ENCODE measurements at regions not wholly inside any gene's neighbourhood (a gene's known extent, or its start where the extent isn't known, plus 50 kb on each side); places are given as distances from the start of the nearest gene placed in this dataset.

GRCh38 chr4:124053872-124054538 is 657.4 kb downstream of the SPRY1 start (continued):
- TF ChIP-seq PBX3 (IDR thresholded peaks at IDR 0.05) = no peak

GRCh38 chr4:124055336-124055735 is 657.2 kb downstream of the ANKRD50 start:
- DNase-seq = no peak
- H3K36me3 ChIP-seq (replicated peaks in 1 of 2; ENCODE audit: control insufficient read depth in 1 of 2, insufficient read depth in 2 of 2, low read length in 1 of 2) = no peaks in the 10 kb centered on the region
- H3K9me3 ChIP-seq = no peaks in the 10 kb centered on the region
- no peaks in the 10 kb centered on the region for H4K20me1 ChIP-seq (ENCODE audit: insufficient read depth)
- no peak overlapping the region for H2AFZ ChIP-seq (ENCODE audit: low read depth)
- H3K9ac ChIP-seq = no peak overlapping the region
- no peaks in the 10 kb centered on the region for H3K9me2 ChIP-seq
- peaks cover 0 to 7% of the 10 kb centered on the region in 2 experiments; a peak in 3 of 4 replicates for H3K4me1 ChIP-seq (ENCODE audit: control insufficient read depth in 1 of 2, insufficient read depth in 2 of 2, low read depth in 1 of 2, low read length in 1 of 2)
- H3K4me2 ChIP-seq = no peak overlapping the region
- H3F3A ChIP-seq (replicated peaks; ENCODE audit: insufficient read depth) = no peaks in the 10 kb centered on the region
- TF ChIP-seq CHD2 (IDR thresholded peaks at IDR 0.05; ENCODE audit: low read length, partially characterized antibody) = no peak
- TF ChIP-seq MXI1 (IDR thresholded peaks at IDR 0.05; ENCODE audit: low read depth, low read length) = no peak
- TF ChIP-seq RXRA (IDR thresholded peaks at IDR 0.05; ENCODE audit: borderline replicate concordance, low read depth) = no peak
- ChIA-PET CTCF (no interaction called here), POLR2A (no interaction called here)
- H3K27me3 ChIP-seq (ENCODE audit: insufficient read depth) = no peaks in the 10 kb centered on the region
- H3K79me2 ChIP-seq (ENCODE audit: insufficient read depth) = no peaks in the 10 kb centered on the region
- no peak overlapping the region for H3K4me3 ChIP-seq (ENCODE audit: low read depth in 2 of 2, low read length in 1 of 2)
- H3K27ac ChIP-seq (ENCODE audit: low read depth in 2 of 2, low read length in 1 of 2) = peak overlapping the region in 1 of 2 experiments; percentile 76; a peak in 3 of 4 replicates
- 94% methylated on average over 1 of the region's 1 CpG for WGBS (ENCODE audit: low lambda C conversion rate)

- H3K79me2 ChIP-seq (ENCODE audit: insufficient read depth) = no peaks in the 10 kb centered on the region
- no peak overlapping the region; a peak in 2 of 4 replicates for H3K27ac ChIP-seq (ENCODE audit: low read depth in 2 of 2, low read length in 1 of 2)
- H3K9ac ChIP-seq = no peak overlapping the region
- ChIA-PET CTCF (no interaction called here), POLR2A (no interaction called here)
- no peaks in the 10 kb centered on the region for H4K20me1 ChIP-seq (ENCODE audit: insufficient read depth)
- no peak overlapping the region for H3K4me2 ChIP-seq
- no peaks in the 10 kb centered on the region for H3F3A ChIP-seq (replicated peaks; ENCODE audit: insufficient read depth)
- H3K4me1 ChIP-seq (ENCODE audit: control insufficient read depth in 1 of 2, insufficient read depth in 2 of 2, low read depth in 1 of 2, low read length in 1 of 2) = peaks cover 3 to 13% of the 10 kb centered on the region in 2 experiments; a peak in 3 of 4 replicates
- H3K27me3 ChIP-seq (ENCODE audit: insufficient read depth) = no peaks in the 10 kb centered on the region
- no peak overlapping the region for H3K4me3 ChIP-seq (ENCODE audit: low read depth in 2 of 2, low read length in 1 of 2)
- no peak for DNase-seq
- no peaks in the 10 kb centered on the region for H3K9me3 ChIP-seq
- H3K36me3 ChIP-seq (replicated peaks in 1 of 2; ENCODE audit: control insufficient read depth in 1 of 2, insufficient read depth in 2 of 2, low read length in 1 of 2) = no peaks in the 10 kb centered on the region
- TF ChIP-seq TEAD4 (IDR thresholded peaks at IDR 0.05; ENCODE audit: borderline replicate concordance, insufficient read depth) (no peak), TCF12 (IDR thresholded peaks at IDR 0.05) (no peak), GABPA (IDR thresholded peaks at IDR 0.05; ENCODE audit: low read depth) (no peak), RFX5 (IDR thresholded peaks at IDR 0.05; ENCODE audit: low read length) (no peak), POLR2AphosphoS5 (IDR thresholded peaks at IDR 0.05; ENCODE audit: low read depth, low read length) (no peak), MXI1 (IDR thresholded peaks at IDR 0.05; ENCODE audit: low read depth, low read length) (no peak), RCOR1 (IDR thresholded peaks at IDR 0.05; ENCODE audit: low read length) (no peak), FOXJ3 (CRISPR knock-in tag; IDR thresholded peaks at IDR 0.05) (no peak), ELF1 (IDR thresholded peaks at IDR 0.05) (no peak), CHD2 (IDR thresholded peaks at IDR 0.05; ENCODE audit: low read length, partially characterized antibody) (no peak), ZBTB33 (IDR thresholded peaks at IDR 0.05; ENCODE audit: borderline replicate concordance, low read depth) (no peak), NRF1 (IDR thresholded peaks at IDR 0.05; ENCODE audit: low read depth, low read length) (no peak), RXRA (IDR thresholded peaks at IDR 0.05; ENCODE audit: borderline replicate concordance, low read depth) (no peak), MAX (IDR thresholded peaks at IDR 0.05; ENCODE audit: low read depth) (no peak), MEF2A (IDR thresholded peaks at IDR 0.05; ENCODE audit: borderline replicate concordance, low read depth) (no peak), EZH2phosphoT487 (IDR thresholded peaks at IDR 0.05; ENCODE audit: borderline replicate concordance, low read depth) (no peak), CTCF (IDR thresholded peaks at IDR 0.05) (no peak), RAD21 (IDR thresholded peaks at IDR 0.05; ENCODE audit: low read length) (no peak)
- H3K9me2 ChIP-seq = no peaks in the 10 kb centered on the region
- H2AFZ ChIP-seq (ENCODE audit: low read depth) = no peak overlapping the region
Observed at GRCh38 chr4:124055896-124056295, 656.6 kb downstream of the ANKRD50 start.

Measured in SK-N-SH (cell line).